ENCODE measurements at regions not wholly inside any gene's neighbourhood (a gene's known extent, or its start where the extent isn't known, plus 50 kb on each side); places are given as distances from the start of the nearest gene placed in this dataset.

DNA sequence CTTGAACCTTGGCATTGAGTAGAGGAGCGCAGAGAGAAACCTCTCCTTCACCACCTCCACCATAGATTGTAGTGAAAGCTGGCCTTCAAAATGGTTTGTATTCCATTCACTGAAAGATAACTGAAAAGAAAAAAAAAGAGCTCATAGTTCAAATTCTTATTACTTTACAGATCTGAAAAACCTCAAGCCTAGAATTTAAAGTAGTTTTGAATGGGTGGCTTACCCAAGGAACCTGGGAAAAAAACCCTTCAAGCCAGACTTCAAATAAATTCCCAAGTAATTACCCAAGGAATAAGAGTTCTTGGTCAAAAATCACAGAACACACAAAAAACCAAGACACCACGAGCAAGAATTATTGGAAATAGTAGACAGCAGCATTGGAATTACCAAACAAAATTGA, 83.6 kb upstream of the TMEM33 start:
- no peak overlapping the region for H3K4me2 ChIP-seq (ENCODE audit: low read depth, low read length)
- no peaks in the 10 kb centered on the region for H3K79me2 ChIP-seq (ENCODE audit: low read length)
- no peak overlapping the region for H2AFZ ChIP-seq (ENCODE audit: low read length)
- no peak overlapping the region for H3K4me3 ChIP-seq (ENCODE audit: low read length)
- no peaks in the 10 kb centered on the region for H3F3A ChIP-seq (ENCODE audit: insufficient read depth, low read length)
- H3K9ac ChIP-seq (ENCODE audit: low read length) = no peak overlapping the region
- no peaks in the 10 kb centered on the region for H3K36me3 ChIP-seq (replicated peaks; ENCODE audit: insufficient read depth, low read length)
- no peaks in the 10 kb centered on the region for H3K4me1 ChIP-seq (ENCODE audit: low read length)
- H3K9me2 ChIP-seq (replicated peaks; ENCODE audit: insufficient read depth, low read length) = no peaks in the 10 kb centered on the region
- no peak for TF ChIP-seq EZH2 (optimal IDR thresholded peaks at IDR 0.05; ENCODE audit: low read depth, low read length)
- TF ChIP-seq, protein P1, sequence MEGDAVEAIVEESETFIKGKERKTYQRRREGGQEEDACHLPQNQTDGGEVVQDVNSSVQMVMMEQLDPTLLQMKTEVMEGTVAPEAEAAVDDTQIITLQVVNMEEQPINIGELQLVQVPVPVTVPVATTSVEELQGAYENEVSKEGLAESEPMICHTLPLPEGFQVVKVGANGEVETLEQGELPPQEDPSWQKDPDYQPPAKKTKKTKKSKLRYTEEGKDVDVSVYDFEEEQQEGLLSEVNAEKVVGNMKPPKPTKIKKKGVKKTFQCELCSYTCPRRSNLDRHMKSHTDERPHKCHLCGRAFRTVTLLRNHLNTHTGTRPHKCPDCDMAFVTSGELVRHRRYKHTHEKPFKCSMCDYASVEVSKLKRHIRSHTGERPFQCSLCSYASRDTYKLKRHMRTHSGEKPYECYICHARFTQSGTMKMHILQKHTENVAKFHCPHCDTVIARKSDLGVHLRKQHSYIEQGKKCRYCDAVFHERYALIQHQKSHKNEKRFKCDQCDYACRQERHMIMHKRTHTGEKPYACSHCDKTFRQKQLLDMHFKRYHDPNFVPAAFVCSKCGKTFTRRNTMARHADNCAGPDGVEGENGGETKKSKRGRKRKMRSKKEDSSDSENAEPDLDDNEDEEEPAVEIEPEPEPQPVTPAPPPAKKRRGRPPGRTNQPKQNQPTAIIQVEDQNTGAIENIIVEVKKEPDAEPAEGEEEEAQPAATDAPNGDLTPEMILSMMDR (IDR thresholded peaks at IDR 0.05; ENCODE audit: low read length) = no peak
- no peak for TF ChIP-seq EZH2phosphoT487 (IDR thresholded peaks at IDR 0.05; ENCODE audit: low read length)
- no peak for DNase-seq
- no peak overlapping the region for H3K27ac ChIP-seq (ENCODE audit: low read length)
- H4K20me1 ChIP-seq (ENCODE audit: insufficient read depth, low read length) = no peaks in the 10 kb centered on the region
- H3K27me3 ChIP-seq (replicated peaks; ENCODE audit: insufficient read depth, low read length) = no peaks in the 10 kb centered on the region
- no peaks in the 10 kb centered on the region for H3K9me3 ChIP-seq (replicated peaks; ENCODE audit: insufficient read depth, low read length)

DNA sequence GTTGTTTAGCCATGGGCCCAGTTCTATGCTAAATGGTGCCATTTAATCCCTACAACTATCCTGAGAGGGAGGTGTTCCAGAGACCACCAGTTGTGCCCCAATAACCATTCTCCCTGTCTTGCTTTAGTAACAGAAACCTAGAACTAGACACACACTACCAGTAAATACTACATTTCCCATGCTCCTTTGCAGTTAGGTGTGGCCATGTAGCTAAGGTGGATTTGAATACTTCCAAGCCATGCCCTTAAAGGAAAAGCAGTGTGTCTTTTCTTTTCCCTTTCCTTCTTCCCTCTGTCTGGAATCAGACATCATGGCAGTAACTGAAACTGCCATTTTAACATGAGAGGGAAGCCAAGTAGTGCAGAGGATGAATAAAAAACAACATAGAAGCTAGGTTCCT, 90.9 kb upstream of the TMEM33 start:
- no peaks in the 10 kb centered on the region for H3K79me2 ChIP-seq (ENCODE audit: low read length)
- no peaks in the 10 kb centered on the region for H3K9me2 ChIP-seq (replicated peaks; ENCODE audit: insufficient read depth, low read length)
- no peak overlapping the region for H2AFZ ChIP-seq (ENCODE audit: low read length)

DNA sequence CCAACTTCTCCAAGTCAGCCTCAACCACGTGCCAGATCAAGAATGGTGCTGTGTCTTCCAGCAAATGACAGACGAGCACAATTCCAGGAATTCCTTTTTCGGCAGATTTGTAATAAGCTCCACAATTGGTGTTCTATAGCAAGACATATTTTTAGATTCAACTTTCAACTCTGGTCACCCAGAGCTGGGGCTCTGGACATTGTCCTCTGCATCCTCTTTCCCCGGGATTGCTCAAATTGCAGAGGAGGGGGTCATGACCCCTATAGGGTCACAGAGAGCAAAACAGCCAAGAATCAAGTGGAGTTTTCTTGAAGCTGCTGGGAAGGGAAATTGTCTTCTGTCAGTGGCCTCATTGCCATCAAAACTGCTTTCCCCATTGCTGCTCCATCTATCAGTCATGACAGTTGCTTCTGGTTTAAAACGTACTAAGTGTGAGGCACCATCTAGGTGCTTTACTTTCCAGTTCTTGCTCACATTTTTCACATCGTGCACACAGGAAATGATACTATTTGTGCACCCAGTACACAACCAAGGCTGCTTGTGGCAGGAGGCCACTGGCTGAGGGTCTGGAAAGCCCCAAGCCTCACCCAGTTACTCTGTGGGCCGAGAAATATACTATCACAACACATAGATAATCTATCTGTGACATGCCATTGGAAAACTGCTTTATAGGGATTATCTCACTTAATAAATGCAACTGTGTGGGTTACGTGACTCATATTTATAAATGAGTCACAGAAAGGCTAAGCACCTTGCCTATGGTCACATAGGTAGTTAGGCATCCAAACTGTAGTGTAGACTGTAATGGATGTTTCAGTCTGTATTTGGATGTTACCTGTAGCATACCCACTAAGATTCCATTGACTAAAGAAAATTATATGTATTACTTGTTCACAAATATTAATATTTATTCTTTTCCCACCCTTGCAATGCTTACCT, 91.7 kb upstream of the PHOX2B start:
- no peak for DNase-seq
- H3K4me3 ChIP-seq (ENCODE audit: low read length) = no peak overlapping the region
- no peaks in the 10 kb centered on the region for H3K9me3 ChIP-seq (replicated peaks; ENCODE audit: insufficient read depth, low read length)
- no peak overlapping the region for H2AFZ ChIP-seq (ENCODE audit: low read length)
- no peaks in the 10 kb centered on the region for H3K9me2 ChIP-seq (replicated peaks; ENCODE audit: insufficient read depth, low read length)
- H3F3A ChIP-seq (ENCODE audit: insufficient read depth, low read length) = no peaks in the 10 kb centered on the region
- no peaks in the 10 kb centered on the region for H3K27me3 ChIP-seq (replicated peaks; ENCODE audit: insufficient read depth, low read length)
- H4K20me1 ChIP-seq (ENCODE audit: insufficient read depth, low read length) = no peaks in the 10 kb centered on the region
- no peak overlapping the region for H3K4me2 ChIP-seq (ENCODE audit: low read depth, low read length)
- no peaks in the 10 kb centered on the region for H3K36me3 ChIP-seq (replicated peaks; ENCODE audit: insufficient read depth, low read length)
- H3K4me1 ChIP-seq (ENCODE audit: low read length) = no peaks in the 10 kb centered on the region
- TF ChIP-seq EZH2 (optimal IDR thresholded peaks at IDR 0.05; ENCODE audit: low read depth, low read length) (no peak), EZH2phosphoT487 (IDR thresholded peaks at IDR 0.05; ENCODE audit: low read length) (no peak)
- TF ChIP-seq, protein P1 (IDR thresholded peaks at IDR 0.05; ENCODE audit: low read length) = no peak
- H3K79me2 ChIP-seq (ENCODE audit: low read length) = no peaks in the 10 kb centered on the region
- no peak overlapping the region for H3K9ac ChIP-seq (ENCODE audit: low read length)
- no peak overlapping the region for H3K27ac ChIP-seq (ENCODE audit: low read length)

More for the DNA sequence above, 90.9 kb upstream of the TMEM33 start:
- Histone ChIP-seq H3K36me3 (replicated peaks; ENCODE audit: insufficient read depth, low read length) (no peaks in the 10 kb centered on the region), H3K9ac (ENCODE audit: low read length) (no peak overlapping the region), H3K4me2 (ENCODE audit: low read depth, low read length) (no peak overlapping the region), H3K4me1 (ENCODE audit: low read length) (no peaks in the 10 kb centered on the region), H3K27me3 (replicated peaks; ENCODE audit: insufficient read depth, low read length) (no peaks in the 10 kb centered on the region), H3K9me3 (replicated peaks; ENCODE audit: insufficient read depth, low read length) (no peaks in the 10 kb centered on the region), H3F3A (ENCODE audit: insufficient read depth, low read length) (no peaks in the 10 kb centered on the region), H3K27ac (ENCODE audit: low read length) (no peak overlapping the region), H4K20me1 (ENCODE audit: insufficient read depth, low read length) (no peaks in the 10 kb centered on the region), H3K4me3 (ENCODE audit: low read length) (no peak overlapping the region)
- DNase-seq = no peak
- TF ChIP-seq, protein P1 (IDR thresholded peaks at IDR 0.05; ENCODE audit: low read length) = no peak
- TF ChIP-seq EZH2 (optimal IDR thresholded peaks at IDR 0.05; ENCODE audit: low read depth, low read length) (no peak), EZH2phosphoT487 (IDR thresholded peaks at IDR 0.05; ENCODE audit: low read length) (no peak)
